ENCODE measurements at regions not wholly inside any gene's neighbourhood (a gene's known extent, or its start where the extent isn't known, plus 50 kb on each side); places are given as distances from the start of the nearest gene placed in this dataset.

- no TSS peak for BruUV-seq (replicated peaks)
- Histone ChIP-seq H2AFZ (ENCODE audit: low read depth, low read length) (no peak overlapping the region), H3K9ac (replicated peaks; ENCODE audit: extremely low read depth, insufficient read depth, low read length) (no peak overlapping the region), H3K36me3 (ENCODE audit: control insufficient read depth in 2 of 2, extremely low read depth in 1 of 2, insufficient read depth in 2 of 2, low read length in 2 of 2) (no peaks in the 10 kb centered on the region), H3K27me3 (ENCODE audit: control insufficient read depth in 2 of 2, insufficient read depth in 2 of 2, low read length in 2 of 2) (no peaks in the 10 kb centered on the region), H3K27ac (ENCODE audit: insufficient read depth, low read depth, low read length) (no peak overlapping the region), H3K79me2 (ENCODE audit: control insufficient read depth, insufficient read depth, low read length) (no peaks in the 10 kb centered on the region), H3K4me1 (ENCODE audit: control insufficient read depth, extremely low read depth, insufficient read depth, low read length) (no peaks in the 10 kb centered on the region), H4K20me1 (replicated peaks; ENCODE audit: control insufficient read depth, extremely low read depth, insufficient read depth, low read length) (no peaks in the 10 kb centered on the region), H3K4me2 (ENCODE audit: insufficient read depth, low read length) (no peak overlapping the region), H3K4me3 (replicated peaks in 1 of 3; ENCODE audit: insufficient read depth in 1 of 3, low read depth in 1 of 3, low read length in 3 of 3) (no peak overlapping the region), H3K9me3 (replicated peaks; ENCODE audit: control insufficient read depth, insufficient read depth, low read length) (no peaks in the 10 kb centered on the region), H3K9me1 (replicated peaks; ENCODE audit: control insufficient read depth, extremely low read depth, insufficient read depth, low read length) (no peaks in the 10 kb centered on the region)
- dilution Hi-C loops (cut with MboI; ENCODE audit: extremely low pct_ligation_motif_present, low sequenced_read_pairs): no loop called here
- DNase-seq (ENCODE audit: low read depth, low spot score) (no peak), FAIRE-seq (no peak)
- TF ChIP-seq EZH2 (IDR thresholded peaks at IDR 0.05; ENCODE audit: borderline replicate concordance, low read depth, low read length, severe bottlenecking) (no peak), FOS (IDR thresholded peaks at IDR 0.05; ENCODE audit: borderline replicate concordance, insufficient read depth, low read length) (no peak), JUN (IDR thresholded peaks at IDR 0.05; ENCODE audit: borderline replicate concordance, insufficient read depth, insufficient read length, low read depth) (no peak), POLR2AphosphoS5 (IDR thresholded peaks at IDR 0.05; ENCODE audit: insufficient read depth, low read depth, low read length) (no peak), MYC (IDR thresholded peaks at IDR 0.05; ENCODE audit: low read depth, low read length) (no peak), MAX (IDR thresholded peaks at IDR 0.05; ENCODE audit: insufficient read depth, insufficient read length) (no peak), CTCF (IDR thresholded peaks at IDR 0.05; ENCODE audit: extremely low read depth in 1 of 2, insufficient read depth in 1 of 2, low read depth in 1 of 2, low read length in 2 of 2) (no peak)
- ChIA-PET CTCF (no interaction called here), POLR2A (no interaction called here)
- intact Hi-C loops (cut with micrococcal nuclease): no loop called here
Observed at GRCh38 chr9:8070779-8071444, 271.3 kb upstream of the DMAC1 start.

All from endothelial cell of umbilical vein (primary cell).